ENCODE measurements at regions not wholly inside any gene's neighbourhood (a gene's known extent, or its start where the extent isn't known, plus 50 kb on each side); places are given as distances from the start of the nearest gene placed in this dataset.

- H3K9me3 Mint-ChIP-seq (ENCODE audit: unreplicated experiment), result peaks cover 6% of the 10 kb centered on the region
Observed at GRCh38 chr10:128950916-128951275, 516.1 kb upstream of the MGMT start.

GRCh38 chr10:128952856-128953255 is 514.2 kb upstream of the MGMT start:
- no peaks in the 10 kb centered on the region for H3K4me1 Mint-ChIP-seq (ENCODE audit: low read depth, unreplicated experiment)
- TF ChIP-seq CTCF (IDR thresholded peaks at IDR 0.05; ENCODE audit: partially characterized antibody, unreplicated experiment), result no peak
- H3K9me3 Mint-ChIP-seq (ENCODE audit: unreplicated experiment), result peaks cover 3% of the 10 kb centered on the region
- H3K36me3 Mint-ChIP-seq (ENCODE audit: unreplicated experiment), result no peaks in the 10 kb centered on the region
- no peak for DNase-seq
- H3K4me3 Mint-ChIP-seq (ENCODE audit: unreplicated experiment), result no peak overlapping the region
- no peaks in the 10 kb centered on the region for H3K27me3 Mint-ChIP-seq (ENCODE audit: unreplicated experiment)
- no peak overlapping the region for H3K27ac Mint-ChIP-seq (ENCODE audit: unreplicated experiment)

More at GRCh38 chr10:128950916-128951275, 516.1 kb upstream of the MGMT start:
- TF ChIP-seq CTCF (IDR thresholded peaks at IDR 0.05; ENCODE audit: partially characterized antibody, unreplicated experiment), result no peak
- Mint-ChIP-seq H3K4me1 (ENCODE audit: low read depth, unreplicated experiment) (no peaks in the 10 kb centered on the region), H3K36me3 (ENCODE audit: unreplicated experiment) (peaks cover 9% of the 10 kb centered on the region), H3K4me3 (ENCODE audit: unreplicated experiment) (no peak overlapping the region), H3K27ac (ENCODE audit: unreplicated experiment) (no peak overlapping the region), H3K27me3 (ENCODE audit: unreplicated experiment) (peaks cover under 1% of the 10 kb centered on the region)
- no peak for DNase-seq

GRCh38 chr10:128956149-128956548 is 510.9 kb upstream of the MGMT start:
- TF ChIP-seq CTCF (IDR thresholded peaks at IDR 0.05; ENCODE audit: partially characterized antibody, unreplicated experiment), result no peak
- H3K36me3 Mint-ChIP-seq (ENCODE audit: unreplicated experiment), result no peaks in the 10 kb centered on the region
- no peak overlapping the region for H3K27ac Mint-ChIP-seq (ENCODE audit: unreplicated experiment)
- peaks cover 4% of the 10 kb centered on the region for H3K9me3 Mint-ChIP-seq (ENCODE audit: unreplicated experiment)
- no peak for DNase-seq
- H3K4me1 Mint-ChIP-seq (ENCODE audit: low read depth, unreplicated experiment), result peaks cover 2% of the 10 kb centered on the region
- no peak overlapping the region for H3K4me3 Mint-ChIP-seq (ENCODE audit: unreplicated experiment)
- H3K27me3 Mint-ChIP-seq (ENCODE audit: unreplicated experiment), result no peaks in the 10 kb centered on the region

GRCh38 chr10:128957221-128957620 is 509.8 kb upstream of the MGMT start:
- peaks cover 2% of the 10 kb centered on the region for H3K4me1 Mint-ChIP-seq (ENCODE audit: low read depth, unreplicated experiment)
- H3K27me3 Mint-ChIP-seq (ENCODE audit: unreplicated experiment), result no peaks in the 10 kb centered on the region
- no peak for DNase-seq
- no peak overlapping the region for H3K4me3 Mint-ChIP-seq (ENCODE audit: unreplicated experiment)
- peaks cover 1% of the 10 kb centered on the region for H3K9me3 Mint-ChIP-seq (ENCODE audit: unreplicated experiment)
- H3K36me3 Mint-ChIP-seq (ENCODE audit: unreplicated experiment), result no peaks in the 10 kb centered on the region
- no peak for TF ChIP-seq CTCF (IDR thresholded peaks at IDR 0.05; ENCODE audit: partially characterized antibody, unreplicated experiment)
- H3K27ac Mint-ChIP-seq (ENCODE audit: unreplicated experiment), result no peak overlapping the region

GRCh38 chr10:128958834-128959690 is 508.0 kb upstream of the MGMT start:
- Mint-ChIP-seq H3K27ac (ENCODE audit: unreplicated experiment) (no peak overlapping the region), H3K4me3 (ENCODE audit: unreplicated experiment) (no peak overlapping the region), H3K4me1 (ENCODE audit: low read depth, unreplicated experiment) (peaks cover 2% of the 10 kb centered on the region), H3K27me3 (ENCODE audit: unreplicated experiment) (no peaks in the 10 kb centered on the region), H3K9me3 (ENCODE audit: unreplicated experiment) (peaks cover 1% of the 10 kb centered on the region), H3K36me3 (ENCODE audit: unreplicated experiment) (no peaks in the 10 kb centered on the region)
- no peak for TF ChIP-seq CTCF (IDR thresholded peaks at IDR 0.05; ENCODE audit: partially characterized antibody, unreplicated experiment)
- no peak for DNase-seq
